PFSK-1 (cell line): ENCODE measurements at regions not wholly inside any gene's neighbourhood (a gene's known extent, or its start where the extent isn't known, plus 50 kb on each side); places are given as distances from the start of the nearest gene placed in this dataset.

Source experiments
- FOXP2 ChIP-seq: optimal IDR thresholded peaks from 2 replicates; pipeline ENCODE3; 2011; ENCODE audit warnings: borderline replicate concordance, control low read depth, inconsistent platforms; ENCODE audit not compliant: insufficient read depth; ENCODE audit errors: extremely low read length, extremely low read depth
- POLR2AphosphoS5 ChIP-seq: IDR thresholded peaks from 2 replicates; pipeline ENCODE4 v1.6.1; 2012; ENCODE audit warnings: low read depth, mild to moderate bottlenecking, control low read depth, low read length, moderate library complexity
- SIN3A ChIP-seq: IDR thresholded peaks from 2 replicates; pipeline ENCODE4 v1.6.1; 2012; ENCODE audit warnings: mild to moderate bottlenecking, low read length, moderate library complexity, borderline replicate concordance; ENCODE audit not compliant: insufficient read depth
- TAF1 ChIP-seq: IDR thresholded peaks from 2 replicates; pipeline ENCODE4 v1.6.1; 2012; ENCODE audit warnings: low read length, control low read depth, borderline replicate concordance; ENCODE audit not compliant: insufficient read depth
- TF ChIP-seq, protein P1 (sequence below), 2 experiments: IDR thresholded peaks; 2 replicates each; pipeline versions ENCODE4 v1.6.1 to v1.8.0; 2011 to 2012; ENCODE audit warnings: low read depth in 2 of 2, low read length in 2 of 2, control low read depth in 1 of 2, inconsistent platforms in 1 of 2, mild to moderate bottlenecking in 1 of 2, moderate library complexity in 1 of 2; ENCODE audit not compliant: insufficient read depth in 1 of 2

DNA sequence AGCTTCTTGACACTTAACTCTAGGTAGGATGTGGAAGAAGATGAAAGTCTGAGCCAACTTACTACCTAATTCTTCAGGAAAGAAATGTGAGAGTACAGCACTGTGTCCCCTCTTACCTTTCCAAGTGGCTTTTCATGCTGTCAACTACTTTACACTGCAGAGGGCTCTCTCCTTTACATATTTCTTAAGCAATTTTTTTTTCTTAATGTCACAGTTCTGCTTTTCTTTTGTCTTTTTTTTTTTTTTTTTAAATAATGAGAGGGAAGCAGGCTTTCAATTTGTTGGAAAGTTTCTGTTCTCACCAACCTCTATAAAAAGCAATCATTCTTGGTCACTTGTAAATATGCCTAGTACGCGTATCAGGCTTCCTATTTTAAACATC lies 212.7 kb upstream of the MIR17HG start:
- TF ChIP-seq POLR2AphosphoS5 (no peak), TAF1 (no peak), SIN3A (no peak), FOXP2 (no peak)
- TF ChIP-seq, protein P1, sequence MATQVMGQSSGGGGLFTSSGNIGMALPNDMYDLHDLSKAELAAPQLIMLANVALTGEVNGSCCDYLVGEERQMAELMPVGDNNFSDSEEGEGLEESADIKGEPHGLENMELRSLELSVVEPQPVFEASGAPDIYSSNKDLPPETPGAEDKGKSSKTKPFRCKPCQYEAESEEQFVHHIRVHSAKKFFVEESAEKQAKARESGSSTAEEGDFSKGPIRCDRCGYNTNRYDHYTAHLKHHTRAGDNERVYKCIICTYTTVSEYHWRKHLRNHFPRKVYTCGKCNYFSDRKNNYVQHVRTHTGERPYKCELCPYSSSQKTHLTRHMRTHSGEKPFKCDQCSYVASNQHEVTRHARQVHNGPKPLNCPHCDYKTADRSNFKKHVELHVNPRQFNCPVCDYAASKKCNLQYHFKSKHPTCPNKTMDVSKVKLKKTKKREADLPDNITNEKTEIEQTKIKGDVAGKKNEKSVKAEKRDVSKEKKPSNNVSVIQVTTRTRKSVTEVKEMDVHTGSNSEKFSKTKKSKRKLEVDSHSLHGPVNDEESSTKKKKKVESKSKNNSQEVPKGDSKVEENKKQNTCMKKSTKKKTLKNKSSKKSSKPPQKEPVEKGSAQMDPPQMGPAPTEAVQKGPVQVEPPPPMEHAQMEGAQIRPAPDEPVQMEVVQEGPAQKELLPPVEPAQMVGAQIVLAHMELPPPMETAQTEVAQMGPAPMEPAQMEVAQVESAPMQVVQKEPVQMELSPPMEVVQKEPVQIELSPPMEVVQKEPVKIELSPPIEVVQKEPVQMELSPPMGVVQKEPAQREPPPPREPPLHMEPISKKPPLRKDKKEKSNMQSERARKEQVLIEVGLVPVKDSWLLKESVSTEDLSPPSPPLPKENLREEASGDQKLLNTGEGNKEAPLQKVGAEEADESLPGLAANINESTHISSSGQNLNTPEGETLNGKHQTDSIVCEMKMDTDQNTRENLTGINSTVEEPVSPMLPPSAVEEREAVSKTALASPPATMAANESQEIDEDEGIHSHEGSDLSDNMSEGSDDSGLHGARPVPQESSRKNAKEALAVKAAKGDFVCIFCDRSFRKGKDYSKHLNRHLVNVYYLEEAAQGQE (IDR thresholded peaks at IDR 0.05; ENCODE audit: insufficient read depth in 1 of 2, low read depth in 2 of 2, low read length in 2 of 2): no peak
